HG03060 (cell line): ENCODE measurements at regions not wholly inside any gene's neighbourhood (a gene's known extent, or its start where the extent isn't known, plus 50 kb on each side); places are given as distances from the start of the nearest gene placed in this dataset.
A peak's percentile ranks its signal among the peaks of the same experiment; 100 is the strongest.

Source experiments
- ATAC-seq: cut with Tn5 transposase; IDR thresholded peaks from one replicate; pipeline ENCODE4 v1.9.1; 2021; ENCODE audit warnings: low read depth, moderate number of reproducible peaks; ENCODE audit not compliant: unreplicated experiment

DNA sequence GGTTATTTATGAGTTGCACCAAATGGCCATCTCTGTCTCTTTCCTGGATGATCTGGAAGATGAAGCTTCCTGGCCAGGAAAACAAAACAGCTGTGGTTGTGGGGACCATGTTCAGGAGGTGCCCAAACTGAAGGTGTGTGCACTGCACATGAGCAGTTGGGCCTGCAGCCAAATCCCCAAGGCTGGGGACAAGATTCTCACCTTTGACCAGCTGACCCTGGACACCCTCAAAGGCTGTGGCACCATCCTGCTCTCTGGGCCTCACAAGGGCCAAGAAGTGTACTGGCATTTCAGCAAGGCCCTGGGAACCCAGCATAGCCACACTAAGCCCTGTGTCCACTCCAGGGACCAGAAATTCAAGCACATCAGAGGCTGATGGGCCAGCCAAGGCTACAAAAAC, 84.2 kb downstream of the KCNRG start:
- no peak for ATAC-seq

DNA sequence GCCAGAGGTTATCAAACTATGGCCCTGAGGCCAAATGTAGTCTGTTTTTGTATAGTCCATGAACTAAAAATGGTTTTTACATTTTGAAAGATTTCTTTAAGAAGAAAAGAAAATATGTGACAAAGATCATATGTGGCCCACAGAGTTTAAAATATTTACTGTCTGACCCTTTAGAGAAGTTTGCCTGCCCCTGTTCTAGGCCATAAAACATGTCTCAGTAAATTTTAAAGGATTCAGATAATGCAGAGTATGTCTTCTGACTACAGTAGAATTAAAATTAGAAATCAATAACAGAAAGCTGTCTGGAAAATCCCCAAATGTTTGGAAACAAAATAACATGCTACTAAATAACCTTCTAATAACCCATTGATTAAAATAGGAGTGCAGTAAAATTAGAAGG, 86.3 kb downstream of the KCNRG start:
- ATAC-seq = no peak

DNA sequence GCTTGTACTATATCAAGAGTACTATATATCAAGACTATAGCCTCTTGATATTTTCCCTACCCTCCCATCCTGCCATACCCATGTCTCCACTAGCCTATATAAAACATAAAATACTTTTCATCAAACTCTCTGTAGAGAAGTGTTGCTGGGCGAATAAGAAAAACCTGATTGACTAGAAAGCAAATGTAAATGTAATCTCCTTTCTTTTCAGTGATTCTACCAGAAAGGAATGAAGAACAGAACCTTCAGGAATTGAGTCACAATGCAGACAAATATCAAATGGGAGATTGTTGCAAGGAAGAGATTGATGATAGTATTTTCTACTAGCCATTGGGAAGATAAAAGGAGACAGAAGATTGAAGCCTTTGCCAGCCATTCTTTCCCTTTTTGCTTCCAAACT, 89.2 kb downstream of the KCNRG start:
- no peak for ATAC-seq

DNA sequence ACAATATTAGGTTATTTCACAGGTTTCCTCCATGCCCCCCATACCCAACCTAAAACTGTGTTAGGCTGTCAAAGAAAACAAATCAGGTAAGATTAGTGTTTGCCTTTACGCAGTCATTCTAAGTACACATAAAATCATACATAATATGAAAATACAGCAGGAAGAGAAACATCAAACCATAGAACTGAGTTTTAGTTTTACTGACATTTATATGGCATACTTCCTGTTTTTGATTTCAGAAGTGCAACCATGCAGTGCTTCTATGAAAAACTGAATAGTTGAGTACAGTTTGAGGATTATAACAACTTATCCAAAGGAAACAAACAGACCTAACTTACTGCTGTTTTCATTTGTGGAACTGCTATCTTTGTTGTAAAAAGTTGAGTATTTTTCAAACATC, 91.3 kb downstream of the KCNRG start:
- no peak for ATAC-seq

DNA sequence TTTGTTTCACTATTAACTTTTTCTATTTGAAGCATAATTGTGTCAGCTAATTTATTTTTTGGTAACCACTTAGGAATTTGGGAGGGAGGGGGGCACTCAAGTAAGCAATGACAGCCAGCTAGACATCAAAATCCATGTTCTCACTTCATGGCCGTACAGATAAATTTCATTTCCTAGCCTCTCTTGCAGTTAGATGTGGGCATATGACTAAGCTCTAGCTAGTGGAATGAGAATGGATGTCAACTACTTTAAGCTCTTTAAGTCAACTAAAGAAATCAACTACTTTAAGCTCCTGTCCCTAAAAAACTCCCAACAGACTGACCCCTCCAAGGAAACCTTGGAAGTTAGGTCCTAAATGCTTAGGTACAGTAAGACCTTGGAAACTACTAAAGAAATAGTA, 92.0 kb downstream of the KCNRG start:
- no peak for ATAC-seq

DNA sequence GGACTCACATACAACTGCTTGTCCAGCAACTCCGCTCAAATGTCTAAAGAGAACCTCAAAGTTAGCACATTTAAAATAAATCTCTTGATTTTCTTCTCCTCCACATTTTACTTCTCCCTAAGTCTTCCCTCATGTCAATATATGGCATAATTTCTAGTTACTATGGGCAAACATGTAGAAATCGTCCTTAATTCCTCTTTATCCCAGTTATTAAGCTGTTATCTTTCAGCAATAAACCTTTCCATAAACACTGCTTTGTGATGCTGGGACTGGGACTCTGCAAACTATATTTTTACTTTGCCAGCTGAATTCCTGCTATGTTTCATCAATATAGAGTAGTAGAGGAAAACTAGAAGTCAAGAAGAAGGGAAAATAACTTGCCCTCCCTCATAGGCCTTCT, 99.7 kb downstream of the KCNRG start:
- no peak for ATAC-seq

DNA sequence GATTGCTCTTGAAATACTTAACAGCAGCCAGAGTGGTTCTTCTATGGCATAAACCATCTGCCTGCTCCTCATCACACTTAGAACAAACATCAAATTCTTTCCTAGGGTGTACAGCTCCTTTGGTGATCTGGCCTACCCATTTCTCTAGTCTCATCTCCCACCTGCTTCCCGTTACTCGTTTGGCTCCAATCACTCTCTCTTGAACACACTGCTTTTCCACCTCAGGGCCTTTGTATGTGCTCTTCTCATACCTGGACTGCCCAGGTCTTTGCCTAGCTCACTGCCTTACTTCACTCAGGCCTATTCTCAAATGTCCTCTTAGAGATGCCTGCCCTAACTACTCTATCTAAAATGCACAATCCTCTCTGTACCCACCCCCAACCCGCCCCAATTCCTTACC, 100.5 kb downstream of the KCNRG start:
- ATAC-seq = no peak

- ATAC-seq = no peak
These were observed 101.3 kb downstream of the KCNRG start for GRCh38 chr13:50116430-50116973.

DNA sequence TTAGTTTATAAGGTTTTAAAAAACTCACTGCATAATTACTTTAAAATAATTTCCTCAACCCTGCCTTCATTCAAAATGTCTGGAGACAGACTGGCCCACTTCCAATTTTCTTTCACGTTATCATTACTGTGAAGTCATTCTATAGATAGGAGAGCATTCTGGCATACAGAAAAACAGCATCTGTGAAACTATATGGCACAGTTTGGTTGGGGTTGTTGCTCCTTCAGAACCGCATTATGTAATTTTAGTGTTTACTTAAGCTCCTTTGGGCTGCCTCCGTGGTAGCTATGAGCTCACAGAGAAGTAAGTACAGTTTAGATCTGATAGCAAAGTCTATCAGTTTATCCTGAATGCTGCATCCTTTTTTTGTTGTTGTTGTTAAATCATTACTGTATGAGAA, 104.3 kb downstream of the KCNRG start:
- ATAC-seq = no peak

- no peak for ATAC-seq
These were observed 107.2 kb downstream of the KCNRG start for GRCh38 chr13:50122455-50122854.

- no peak for ATAC-seq
These were observed 107.8 kb downstream of the KCNRG start for GRCh38 chr13:50123002-50123401.

DNA sequence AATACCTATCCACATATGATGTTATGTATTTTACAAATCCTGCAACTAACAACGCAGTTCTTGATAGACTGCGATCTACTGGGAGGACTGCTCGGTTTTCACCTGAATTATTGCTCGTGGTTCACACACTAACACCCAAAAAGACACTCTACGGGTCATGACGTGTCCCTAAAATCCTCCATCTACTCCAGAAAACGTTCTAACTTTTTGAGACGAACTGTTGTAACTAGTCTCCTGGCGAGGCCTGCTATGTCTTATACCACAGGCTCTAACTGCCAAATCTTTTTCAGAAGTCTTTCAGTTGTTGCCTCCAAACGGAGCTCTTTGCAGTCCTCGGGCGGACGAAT, 108.2 kb downstream of the KCNRG start:
- no peak for ATAC-seq

GRCh38 chr13:50123862-50124535, 108.8 kb downstream of the KCNRG start:
- ATAC-seq = peak; percentile 42

DNA sequence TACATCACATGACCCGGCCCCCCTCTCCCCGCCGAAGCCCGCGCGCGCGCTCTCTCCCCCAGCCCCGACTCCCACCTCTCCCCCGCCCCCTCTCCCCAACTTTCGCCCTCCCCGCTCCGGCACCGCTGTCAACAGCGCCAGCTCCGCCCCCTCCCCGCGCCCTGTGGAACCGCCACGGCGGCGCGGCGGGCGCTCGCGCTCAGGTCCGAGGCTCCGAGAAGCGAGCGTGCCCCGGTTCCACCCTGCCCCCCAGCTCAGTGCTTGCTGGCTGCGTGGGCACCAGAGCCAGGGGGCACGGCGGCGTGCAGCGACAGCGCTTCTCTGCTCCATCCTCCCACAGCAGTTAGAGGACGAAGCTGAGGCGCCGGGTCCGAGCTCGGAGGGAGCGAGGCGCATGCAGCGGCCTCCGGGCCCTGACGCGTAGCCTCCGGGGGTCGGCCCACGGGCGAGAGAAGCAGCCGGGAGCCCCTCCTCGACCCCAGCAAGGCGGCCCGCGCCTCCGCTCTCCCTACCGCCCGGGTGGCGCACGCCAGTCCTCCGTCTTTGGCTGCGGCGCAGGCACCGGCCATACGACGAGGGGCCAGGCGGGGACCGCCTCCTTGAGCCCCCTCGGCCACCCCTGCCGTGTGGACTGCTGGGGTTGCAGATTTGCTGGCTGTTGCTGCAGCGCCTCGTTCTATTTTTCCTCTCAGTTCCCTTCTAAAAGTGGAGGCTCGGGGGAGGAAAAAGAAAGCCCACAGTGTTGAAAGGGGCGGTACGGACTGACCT, 109.5 kb downstream of the KCNRG start:
- ATAC-seq = peak; percentile 3

DNA sequence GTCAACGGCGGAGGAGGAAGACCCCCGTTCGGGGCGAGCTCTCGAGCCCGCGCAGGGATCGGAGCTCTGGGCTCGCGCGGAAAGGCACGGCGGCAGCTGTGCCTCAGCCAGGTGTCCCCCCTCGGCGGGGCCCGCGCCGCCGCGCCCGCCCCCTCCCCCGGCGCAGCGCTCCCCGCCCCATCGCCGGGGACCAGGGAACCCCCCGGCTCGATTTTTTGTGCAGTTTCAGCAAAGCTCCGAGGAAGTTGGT, 110.0 kb downstream of the KCNRG start:
- no peak for ATAC-seq

- ATAC-seq = no peak
These were observed 110.5 kb downstream of the KCNRG start for GRCh38 chr13:50125554-50126262.

DNA sequence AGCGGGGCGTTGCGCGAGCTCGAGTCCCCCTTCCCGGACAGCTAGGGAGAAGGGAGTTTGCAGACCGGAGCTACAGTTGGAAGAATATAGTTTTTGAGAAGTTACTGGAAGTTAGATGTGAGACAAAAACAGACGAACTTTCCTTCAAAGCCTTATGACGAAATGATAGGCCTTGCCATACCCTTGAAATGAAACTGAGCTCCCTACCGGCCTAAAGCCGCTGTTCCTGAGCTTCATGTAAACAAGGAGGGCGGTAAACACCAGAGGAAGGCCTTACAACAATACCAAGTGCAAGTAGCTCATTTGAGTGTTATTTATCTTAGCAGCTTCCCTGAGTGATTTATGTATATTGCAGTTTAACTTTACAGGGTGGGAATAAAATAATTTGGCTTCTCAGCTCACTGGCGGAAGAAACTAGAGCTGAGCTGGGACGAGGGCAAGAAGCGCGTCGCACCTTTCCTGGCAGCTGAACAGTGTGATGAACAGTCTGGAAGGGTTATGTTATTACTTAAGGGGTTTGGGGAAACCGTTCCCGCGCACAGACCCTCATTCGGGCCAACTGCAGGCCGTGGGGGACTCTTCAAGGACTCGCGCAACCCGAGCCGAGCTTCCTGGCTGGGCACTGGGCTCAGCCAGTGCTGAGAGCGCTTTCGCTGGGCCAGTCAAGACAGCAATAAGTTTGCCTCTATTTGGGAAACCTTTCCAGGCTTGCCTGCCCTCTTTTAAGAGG, 111.2 kb downstream of the KCNRG start:
- ATAC-seq = no peak

DNA sequence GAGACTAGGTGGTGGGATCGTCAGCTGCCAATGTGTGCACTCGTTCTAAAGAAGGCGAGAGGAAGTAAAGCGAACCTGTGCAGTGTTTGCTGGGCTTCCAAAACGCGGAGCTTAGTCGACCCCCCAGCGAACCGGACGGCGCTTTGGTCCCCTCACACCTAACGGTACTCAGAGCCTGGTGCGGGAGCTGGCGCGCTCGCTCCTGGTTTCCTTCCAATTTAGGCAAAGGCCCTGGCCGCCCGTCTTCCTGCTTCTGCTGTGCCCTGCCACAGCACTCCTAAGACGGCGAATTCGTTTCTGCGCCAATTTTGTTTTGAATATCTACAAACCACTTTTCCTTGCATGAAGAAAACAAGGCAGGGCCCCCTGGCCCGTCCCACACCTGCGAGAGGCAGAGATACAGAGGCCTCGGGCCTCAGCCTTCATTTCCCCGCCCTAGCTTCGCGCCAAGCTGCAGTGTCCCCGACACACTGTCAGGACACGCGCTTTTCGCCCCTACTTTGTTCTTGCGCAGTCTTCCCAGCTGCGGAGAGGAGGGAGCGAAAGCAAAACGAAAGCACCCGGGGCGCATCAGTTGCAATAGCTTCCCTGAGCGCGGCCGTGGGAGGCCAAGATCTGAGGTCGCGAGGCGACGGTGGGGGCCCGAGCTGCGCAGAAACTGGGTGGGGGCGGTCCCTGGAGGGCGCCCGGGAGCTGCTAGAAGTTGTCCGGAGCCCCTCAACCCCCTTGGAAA, 111.9 kb downstream of the KCNRG start:
- no peak for ATAC-seq

- ATAC-seq = no peak
These were observed 112.6 kb downstream of the KCNRG start for GRCh38 chr13:50127726-50128291.

DNA sequence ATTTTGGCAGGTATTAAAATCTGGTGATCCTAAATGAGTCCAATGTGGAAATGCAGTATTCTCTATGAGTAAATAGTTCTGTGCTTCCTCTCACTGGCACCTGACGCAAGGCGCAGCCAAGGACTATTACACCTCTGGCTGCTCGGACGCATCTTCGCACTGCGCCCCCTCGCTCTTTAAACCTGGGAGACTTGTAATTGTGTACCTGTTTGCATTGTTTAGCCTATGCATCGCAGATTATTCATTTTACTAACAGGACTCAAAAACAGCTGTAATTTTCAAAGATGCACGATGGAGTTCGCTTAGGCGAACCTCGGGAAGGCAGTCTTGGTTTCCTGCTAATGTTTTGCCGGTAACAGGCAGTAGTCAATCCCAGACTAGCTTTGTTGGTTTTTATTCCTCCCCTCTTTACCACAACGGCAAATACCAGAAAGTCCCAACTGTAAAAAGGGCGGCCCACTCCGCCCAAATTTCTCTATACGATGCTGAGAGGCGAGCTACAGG, 113.2 kb downstream of the KCNRG start:
- ATAC-seq = no peak
